Tibial artery (tissue), 4 donors: ENCODE measurements at regions not wholly inside any gene's neighbourhood (a gene's known extent, or its start where the extent isn't known, plus 50 kb on each side); places are given as distances from the start of the nearest gene placed in this dataset.

Experiments
- DNase-seq, 2 donors: peaks; one replicate each; pipeline ENCODE4 v3.0.0-alpha.2; 2019
- H3K27ac ChIP-seq, 2 donors: fragments of 200-600 bp; sonication (generic) in 1 of 2; 1 replicate in 1 of 2; 2 replicates in 1 of 2; pipeline ENCODE4 v1.5.1; 2018 to 2019; ENCODE audit warnings: mild to moderate bottlenecking in 1 of 2
- H3K27me3 ChIP-seq, 2 donors: fragments of 200-600 bp; sonication (generic) in 1 of 2; one replicate each; pipeline versions ENCODE4 v1.5.1 to v1.6.0; 2016 to 2019
- H3K36me3 ChIP-seq, 3 donors: fragments of 200-600 bp; sonication (generic) in 2 of 3; one replicate each; pipeline ENCODE4 v1.5.1; 2016 to 2019; ENCODE audit warnings: mild to moderate bottlenecking in 2 of 3
- H3K4me1 ChIP-seq, 4 donors: fragments of 200-600 bp; sonication (generic) in 2 of 4; 1 replicate in 3 of 4; 2 replicates in 1 of 4; pipeline ENCODE4 v1.5.1; 2016 to 2019
- H3K4me3 ChIP-seq, 2 donors: fragments of 200-600 bp; sonication (generic) in 1 of 2; 1 replicate in 1 of 2; 2 replicates in 1 of 2; pipeline ENCODE4 v1.5.1; 2018 to 2019; ENCODE audit warnings: mild to moderate bottlenecking in 2 of 2
- H3K9me3 ChIP-seq, 3 donors: fragments of 200-600 bp; sonication (generic) in 1 of 3; one replicate each; pipeline ENCODE4 v1.5.1; 2016 to 2019
- intact Hi-C: fragments of 100-400 bp; cut with DNase I; formaldehyde crosslinking; loops from one replicate; pipeline ENCODE4 v1.15.0; 2023; ENCODE audit warnings: low total_unique reads
- TF ChIP-seq, protein P1 (sequence below), 2 experiments: fragments of 200-600 bp in 1 of 2; fragments of 450-650 bp in 1 of 2; IDR thresholded peaks; one replicate each; pipeline ENCODE4 v1.5.1; 2017 to 2019; ENCODE audit warnings: antibody characterized with exemption in 2 of 2, mild to moderate bottlenecking in 1 of 2, moderate library complexity in 1 of 2

DNA sequence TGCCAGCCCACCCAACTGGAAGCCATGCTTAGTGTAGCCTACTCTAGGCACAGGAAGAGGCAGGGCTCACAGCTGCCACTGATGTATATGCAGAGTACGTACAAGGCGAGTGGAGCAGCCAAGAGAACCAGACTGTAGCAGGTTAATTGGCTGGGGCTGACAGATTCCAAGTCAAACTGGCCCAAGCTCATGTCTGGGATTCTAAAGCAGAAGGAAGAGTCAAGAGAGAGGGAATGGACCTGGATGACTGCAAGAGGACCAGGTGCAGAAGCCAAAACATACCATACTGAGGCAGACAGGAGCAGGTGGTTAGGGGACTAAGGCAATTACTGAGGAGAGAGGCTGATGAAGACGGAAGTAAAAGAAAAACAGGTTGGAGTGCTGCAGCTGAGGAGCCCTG is 51.3 kb upstream of the LRRN2 start:
- intact Hi-C loops, result no loop called here
- H3K27ac ChIP-seq, result no peak overlapping the region

DNA sequence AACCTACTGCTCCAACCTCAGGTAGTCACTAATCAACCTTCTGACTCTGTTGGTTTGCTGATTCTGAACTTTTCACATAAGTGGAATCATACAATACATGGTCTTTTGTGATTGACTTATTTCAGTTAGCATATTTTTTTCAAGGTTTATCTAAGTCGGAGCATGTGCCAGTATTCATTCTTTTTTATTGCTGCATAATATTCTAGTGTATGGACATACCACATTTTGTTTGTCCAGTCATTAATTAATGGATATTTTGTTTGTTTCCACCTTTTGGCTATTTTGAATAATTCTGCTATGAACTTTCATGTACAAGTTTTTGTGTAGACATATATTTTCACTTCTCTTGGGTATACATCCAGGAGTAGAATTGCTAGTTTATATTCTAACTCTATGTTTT is 53.0 kb upstream of the LRRN2 start:
- no peak for DNase-seq
- no peaks in the 10 kb centered on the region for H3K4me1 ChIP-seq
- H3K27ac ChIP-seq, result no peak overlapping the region
- no peaks in the 10 kb centered on the region for H3K36me3 ChIP-seq
- TF ChIP-seq, protein P1, sequence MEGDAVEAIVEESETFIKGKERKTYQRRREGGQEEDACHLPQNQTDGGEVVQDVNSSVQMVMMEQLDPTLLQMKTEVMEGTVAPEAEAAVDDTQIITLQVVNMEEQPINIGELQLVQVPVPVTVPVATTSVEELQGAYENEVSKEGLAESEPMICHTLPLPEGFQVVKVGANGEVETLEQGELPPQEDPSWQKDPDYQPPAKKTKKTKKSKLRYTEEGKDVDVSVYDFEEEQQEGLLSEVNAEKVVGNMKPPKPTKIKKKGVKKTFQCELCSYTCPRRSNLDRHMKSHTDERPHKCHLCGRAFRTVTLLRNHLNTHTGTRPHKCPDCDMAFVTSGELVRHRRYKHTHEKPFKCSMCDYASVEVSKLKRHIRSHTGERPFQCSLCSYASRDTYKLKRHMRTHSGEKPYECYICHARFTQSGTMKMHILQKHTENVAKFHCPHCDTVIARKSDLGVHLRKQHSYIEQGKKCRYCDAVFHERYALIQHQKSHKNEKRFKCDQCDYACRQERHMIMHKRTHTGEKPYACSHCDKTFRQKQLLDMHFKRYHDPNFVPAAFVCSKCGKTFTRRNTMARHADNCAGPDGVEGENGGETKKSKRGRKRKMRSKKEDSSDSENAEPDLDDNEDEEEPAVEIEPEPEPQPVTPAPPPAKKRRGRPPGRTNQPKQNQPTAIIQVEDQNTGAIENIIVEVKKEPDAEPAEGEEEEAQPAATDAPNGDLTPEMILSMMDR (IDR thresholded peaks at IDR 0.05), result no peak
- no peak overlapping the region for H3K4me3 ChIP-seq
- H3K9me3 ChIP-seq, result peaks cover 0 to 25% (median 6%) of the 10 kb centered on the region in 3 donors
- intact Hi-C loops, result no loop called here
- H3K27me3 ChIP-seq, result peaks cover 0 to 12% of the 10 kb centered on the region in 2 donors

More for the DNA sequence above, 51.3 kb upstream of the LRRN2 start:
- no peaks in the 10 kb centered on the region for H3K36me3 ChIP-seq
- TF ChIP-seq, protein P1 (IDR thresholded peaks at IDR 0.05), result no peak
- DNase-seq, result no peak
- H3K4me1 ChIP-seq, result no peaks in the 10 kb centered on the region
- H3K4me3 ChIP-seq, result no peak overlapping the region
- H3K27me3 ChIP-seq, result peaks cover 0 to 10% of the 10 kb centered on the region in 2 donors
- H3K9me3 ChIP-seq, result peaks cover 0 to 25% (median 6%) of the 10 kb centered on the region in 3 donors

DNA sequence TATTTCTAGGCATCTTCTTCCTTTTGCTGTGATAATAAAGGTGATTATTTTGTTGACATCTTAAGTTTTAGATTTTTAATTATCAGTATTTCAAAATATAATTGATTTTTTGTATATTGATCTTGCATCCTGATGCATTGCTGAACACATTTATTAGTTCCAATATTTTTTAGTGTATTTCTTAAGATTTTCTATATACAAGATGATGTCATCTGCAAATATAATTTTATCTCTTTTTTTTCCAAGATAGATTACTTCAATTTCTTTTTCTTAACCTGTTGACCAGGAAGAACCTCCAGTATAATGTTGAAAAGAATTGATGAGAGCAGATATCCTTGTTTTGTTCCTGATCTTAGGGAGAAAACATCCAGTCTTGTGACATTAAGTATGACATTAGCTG is 54.8 kb upstream of the LRRN2 start:
- H3K4me3 ChIP-seq, result no peak overlapping the region
- H3K9me3 ChIP-seq, result peaks cover 0 to 25% (median 6%) of the 10 kb centered on the region in 3 donors
- intact Hi-C loops, result no loop called here
- TF ChIP-seq, protein P1 (IDR thresholded peaks at IDR 0.05), result no peak
- no peaks in the 10 kb centered on the region for H3K4me1 ChIP-seq
- H3K27ac ChIP-seq, result no peak overlapping the region
- peaks cover 0 to 7% of the 10 kb centered on the region in 2 donors for H3K27me3 ChIP-seq
- DNase-seq, result no peak
- no peaks in the 10 kb centered on the region for H3K36me3 ChIP-seq

DNA sequence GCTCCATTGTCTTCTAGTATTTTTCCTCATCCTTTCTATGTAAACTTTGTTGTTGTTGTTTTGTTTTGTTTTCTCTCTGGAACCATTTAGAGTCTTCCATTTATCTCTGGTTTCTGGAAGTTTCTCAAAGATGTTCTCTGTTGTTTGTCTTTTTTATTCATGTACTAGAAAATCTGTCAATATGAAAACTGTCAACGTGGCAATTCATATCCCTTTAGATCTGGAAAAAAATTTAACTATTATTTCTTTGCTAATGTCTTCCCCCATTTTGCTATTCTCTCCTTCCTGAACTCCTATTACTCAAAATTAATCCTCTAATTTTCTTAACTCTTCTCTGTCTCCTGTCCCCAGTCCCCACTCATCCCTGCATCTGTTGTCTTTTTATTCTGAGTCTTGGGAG is 55.9 kb upstream of the LRRN2 start:
- H3K9me3 ChIP-seq, result peaks cover 0 to 25% (median 6%) of the 10 kb centered on the region in 3 donors
- no peak overlapping the region for H3K4me3 ChIP-seq
- no peak overlapping the region for H3K27ac ChIP-seq
- peaks cover 0 to 7% of the 10 kb centered on the region in 2 donors for H3K27me3 ChIP-seq
- intact Hi-C loops, result no loop called here
- no peak for DNase-seq
- no peaks in the 10 kb centered on the region for H3K36me3 ChIP-seq
- H3K4me1 ChIP-seq, result no peaks in the 10 kb centered on the region
- TF ChIP-seq, protein P1 (IDR thresholded peaks at IDR 0.05), result no peak

DNA sequence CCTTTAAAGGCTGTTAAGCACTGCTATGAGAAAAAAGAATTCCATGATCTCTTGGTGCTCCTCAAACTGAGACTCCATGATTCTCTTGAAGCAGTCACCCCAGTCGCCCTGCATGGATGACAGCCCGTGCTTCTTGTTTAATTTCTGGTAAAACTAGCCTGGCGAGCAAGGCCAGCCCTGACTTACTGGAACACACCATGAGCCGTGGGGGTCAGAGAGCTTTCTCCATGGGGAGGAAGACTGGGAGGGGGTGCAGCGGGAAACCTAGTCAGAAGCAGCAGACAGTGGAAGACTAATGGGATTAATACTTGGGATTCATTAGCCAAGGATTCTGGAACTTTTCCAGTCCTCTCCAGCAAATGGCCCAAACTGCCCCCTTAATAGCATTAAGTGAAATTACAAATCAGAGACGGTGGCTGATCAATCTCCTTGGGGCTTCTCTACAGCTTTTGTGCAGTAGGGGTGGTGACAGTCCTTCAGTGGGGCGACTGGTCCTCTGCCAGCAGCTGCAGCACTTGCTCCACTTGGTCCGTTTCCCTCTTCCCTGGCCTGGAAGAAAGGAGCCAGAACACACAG is 57.2 kb upstream of the LRRN2 start:
- no peak overlapping the region for H3K27ac ChIP-seq
- H3K9me3 ChIP-seq, result peaks cover 0 to 21% (median 6%) of the 10 kb centered on the region in 3 donors
- H3K27me3 ChIP-seq, result peaks cover 0 to 7% of the 10 kb centered on the region in 2 donors
- DNase-seq, result no peak
- H3K4me3 ChIP-seq, result no peak overlapping the region
- TF ChIP-seq, protein P1 (IDR thresholded peaks at IDR 0.05), result no peak
- H3K4me1 ChIP-seq, result no peaks in the 10 kb centered on the region
- intact Hi-C loops, result no loop called here
- H3K36me3 ChIP-seq, result no peaks in the 10 kb centered on the region
